Neural cell (in vitro differentiated cells): ENCODE measurements at regions not wholly inside any gene's neighbourhood (a gene's known extent, or its start where the extent isn't known, plus 50 kb on each side); places are given as distances from the start of the nearest gene placed in this dataset.

Experiments used
- H2AFZ ChIP-seq: fragments of 200-600, 300-800 bp; sonication (generic), shearing (Covaris generic); 2 replicates; pipeline ENCODE4 v1.6.0; 2014; ENCODE audit warnings: low read depth, mild to moderate bottlenecking, antibody characterized with exemption, low read length, moderate library complexity
- H3F3A ChIP-seq: fragments of 200-600 bp; shearing (Covaris generic); 2 replicates; pipeline ENCODE4 v1.6.1; 2016; ENCODE audit warnings: mild to moderate bottlenecking, moderate library complexity, mixed read lengths, antibody characterized with exemption, low read length; ENCODE audit not compliant: insufficient read depth, poor library complexity, severe bottlenecking
- H3K27ac ChIP-seq: fragments of 200-600, 300-800 bp; sonication (generic), shearing (Covaris generic); 2 replicates; pipeline ENCODE4 v1.5.1; 2014; ENCODE audit warnings: mild to moderate bottlenecking, low read length, moderate library complexity
- H3K27me3 ChIP-seq: fragments of 300-800, 200-600 bp; sonication (generic), shearing (Covaris generic); 2 replicates; pipeline ENCODE4 v1.6.0; 2014; ENCODE audit warnings: mild to moderate bottlenecking, low read depth, low read length, moderate library complexity; ENCODE audit not compliant: insufficient read depth
- H3K36me3 ChIP-seq: fragments of 300-800, 200-600 bp; sonication (generic), shearing (Covaris generic); 2 replicates; pipeline ENCODE4 v1.5.1; 2014; ENCODE audit warnings: mild to moderate bottlenecking, antibody characterized with exemption, low read length, moderate library complexity; ENCODE audit not compliant: insufficient read depth
- H3K4me2 ChIP-seq: fragments of 300-800, 200-600 bp; sonication (generic), shearing (Covaris generic); 2 replicates; pipeline ENCODE4 v1.6.0; 2014; ENCODE audit warnings: mild to moderate bottlenecking, low read length
- H3K4me3 ChIP-seq: fragments of 300-800, 200-600 bp; sonication (generic), shearing (Covaris generic); 2 replicates; pipeline ENCODE4 v1.5.1; 2014; ENCODE audit warnings: mild to moderate bottlenecking, low read length, moderate library complexity
- H3K79me2 ChIP-seq: fragments of 200-600 bp; shearing (Covaris generic); replicated peaks from 2 replicates; pipeline ENCODE4 v1.6.0; 2014; ENCODE audit warnings: mild to moderate bottlenecking, low read length, moderate library complexity; ENCODE audit not compliant: insufficient read depth
- H3K9ac ChIP-seq: fragments of 300-800, 200-600 bp; sonication (generic), shearing (Covaris generic); 2 replicates; pipeline ENCODE4 v1.6.1; 2016; ENCODE audit warnings: mild to moderate bottlenecking, low read length, mixed read lengths
- H3K9me2 ChIP-seq: fragments of 200-600 bp; shearing (Covaris generic); 2 replicates; pipeline ENCODE4 v1.6.1; 2016; ENCODE audit warnings: mild to moderate bottlenecking, low read length, mixed read lengths; ENCODE audit not compliant: insufficient read depth
- H3K9me3 ChIP-seq: fragments of 200-600, 300-800 bp; sonication (generic), shearing (Covaris generic); 2 replicates; pipeline ENCODE4 v1.6.1; 2016; ENCODE audit warnings: mild to moderate bottlenecking, mixed run types, low read length, moderate library complexity, mixed read lengths
- H4K20me1 ChIP-seq: fragments of 200-600 bp; shearing (Covaris generic); 2 replicates; pipeline ENCODE4 v1.6.1; 2016; ENCODE audit warnings: mild to moderate bottlenecking, mixed run types; ENCODE audit not compliant: insufficient read depth
- EP300 ChIP-seq: fragments of 450-650 bp; conservative IDR thresholded peaks from 2 replicates; pipeline ENCODE4 v1.6.1; 2014; ENCODE audit warnings: antibody characterized with exemption, mild to moderate bottlenecking, moderate library complexity; ENCODE audit not compliant: poor library complexity, severe bottlenecking
- EZH2 ChIP-seq: fragments of 200-600, 300-800 bp; shearing (Covaris generic), sonication (generic); IDR thresholded peaks from 2 replicates; pipeline ENCODE4 v1.6.1; 2014; ENCODE audit warnings: antibody characterized with exemption, low read length, borderline replicate concordance, mild to moderate bottlenecking; ENCODE audit not compliant: insufficient read depth, poor library complexity, severe bottlenecking
- MXI1 ChIP-seq: fragments of 450-650 bp; conservative IDR thresholded peaks from 2 replicates; pipeline ENCODE4 v1.6.1; 2014; ENCODE audit warnings: antibody characterized with exemption, mild to moderate bottlenecking; ENCODE audit not compliant: poor library complexity, severe bottlenecking
- POLR2AphosphoS5 ChIP-seq: IDR thresholded peaks from 2 replicates; pipeline ENCODE4 v1.6.1; 2012
- RAD21 ChIP-seq: fragments of 450-650 bp; conservative IDR thresholded peaks from 2 replicates; pipeline ENCODE4 v1.6.1; 2014; ENCODE audit warnings: antibody characterized with exemption, mild to moderate bottlenecking, moderate library complexity
- SMC3 ChIP-seq: fragments of 450-650 bp; conservative IDR thresholded peaks from 2 replicates; pipeline ENCODE4 v1.6.1; 2014; ENCODE audit warnings: antibody characterized with exemption, mild to moderate bottlenecking, moderate library complexity; ENCODE audit not compliant: poor library complexity
- TAF1 ChIP-seq: IDR thresholded peaks from 2 replicates; pipeline ENCODE4 v1.6.1; 2012; ENCODE audit warnings: low read depth
- TF ChIP-seq, protein P1 (sequence below): fragments of 450-650 bp; IDR thresholded peaks from 2 replicates; pipeline ENCODE4 v1.5.1; 2014; ENCODE audit warnings: antibody characterized with exemption, mild to moderate bottlenecking, moderate library complexity; ENCODE audit not compliant: poor library complexity, severe bottlenecking
- TF ChIP-seq, protein P2 (sequence below): IDR thresholded peaks from 2 replicates; pipeline ENCODE4 v1.6.1; 2012; ENCODE audit warnings: borderline replicate concordance

- TF ChIP-seq EP300, result no peak
- TF ChIP-seq, protein P1, sequence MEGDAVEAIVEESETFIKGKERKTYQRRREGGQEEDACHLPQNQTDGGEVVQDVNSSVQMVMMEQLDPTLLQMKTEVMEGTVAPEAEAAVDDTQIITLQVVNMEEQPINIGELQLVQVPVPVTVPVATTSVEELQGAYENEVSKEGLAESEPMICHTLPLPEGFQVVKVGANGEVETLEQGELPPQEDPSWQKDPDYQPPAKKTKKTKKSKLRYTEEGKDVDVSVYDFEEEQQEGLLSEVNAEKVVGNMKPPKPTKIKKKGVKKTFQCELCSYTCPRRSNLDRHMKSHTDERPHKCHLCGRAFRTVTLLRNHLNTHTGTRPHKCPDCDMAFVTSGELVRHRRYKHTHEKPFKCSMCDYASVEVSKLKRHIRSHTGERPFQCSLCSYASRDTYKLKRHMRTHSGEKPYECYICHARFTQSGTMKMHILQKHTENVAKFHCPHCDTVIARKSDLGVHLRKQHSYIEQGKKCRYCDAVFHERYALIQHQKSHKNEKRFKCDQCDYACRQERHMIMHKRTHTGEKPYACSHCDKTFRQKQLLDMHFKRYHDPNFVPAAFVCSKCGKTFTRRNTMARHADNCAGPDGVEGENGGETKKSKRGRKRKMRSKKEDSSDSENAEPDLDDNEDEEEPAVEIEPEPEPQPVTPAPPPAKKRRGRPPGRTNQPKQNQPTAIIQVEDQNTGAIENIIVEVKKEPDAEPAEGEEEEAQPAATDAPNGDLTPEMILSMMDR, result peak; percentile 37
- Histone ChIP-seq H3K36me3 (no peaks in the 10 kb centered on the region), H3K9me3 (no peaks in the 10 kb centered on the region), H3K27ac (peak overlapping the region; percentile 45), H3K27me3 (no peaks in the 10 kb centered on the region), H4K20me1 (no peaks in the 10 kb centered on the region), H3K79me2 (no peaks in the 10 kb centered on the region), H3K4me2 (no peak overlapping the region), H2AFZ (no peak overlapping the region), H3K9ac (no peak overlapping the region), H3K4me3 (peak overlapping the region; percentile 8), H3K9me2 (no peaks in the 10 kb centered on the region), H3F3A (no peaks in the 10 kb centered on the region)
Measured at GRCh38 chr2:142425551-142425950, 294.7 kb upstream of the LRP1B start.

DNA sequence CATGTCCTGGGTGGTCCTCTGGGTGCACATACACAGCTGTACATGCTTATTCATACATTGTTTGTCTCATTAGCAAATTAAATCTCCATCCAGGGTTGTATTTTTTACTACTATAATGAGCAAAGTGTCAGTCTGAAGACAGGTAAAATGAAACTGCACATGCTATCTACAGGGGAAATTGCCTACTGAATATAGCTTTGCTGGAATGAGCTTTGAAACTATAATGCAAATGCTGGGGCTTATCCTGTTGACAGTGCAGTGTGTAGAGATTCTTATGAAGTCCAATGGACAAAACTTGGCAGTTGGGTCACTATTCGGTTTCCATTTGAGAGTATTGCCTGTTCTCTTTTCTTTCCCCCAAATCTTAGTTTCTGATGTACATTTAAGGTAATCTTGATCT lies 292.8 kb upstream of the LRP1B start:
- Histone ChIP-seq H4K20me1 (no peaks in the 10 kb centered on the region), H3K9ac (no peak overlapping the region), H3K9me3 (no peaks in the 10 kb centered on the region), H3K36me3 (no peaks in the 10 kb centered on the region), H3K79me2 (no peaks in the 10 kb centered on the region), H3K4me3 (no peak overlapping the region), H3K9me2 (no peaks in the 10 kb centered on the region), H3K27ac (no peak overlapping the region), H3F3A (no peaks in the 10 kb centered on the region), H3K27me3 (no peaks in the 10 kb centered on the region), H3K4me2 (no peak overlapping the region), H2AFZ (no peak overlapping the region)
- TF ChIP-seq TAF1, result no peak
- TF ChIP-seq EZH2, result no peak
- TF ChIP-seq SMC3, result no peak
- TF ChIP-seq POLR2AphosphoS5, result no peak
- TF ChIP-seq, protein P2, sequence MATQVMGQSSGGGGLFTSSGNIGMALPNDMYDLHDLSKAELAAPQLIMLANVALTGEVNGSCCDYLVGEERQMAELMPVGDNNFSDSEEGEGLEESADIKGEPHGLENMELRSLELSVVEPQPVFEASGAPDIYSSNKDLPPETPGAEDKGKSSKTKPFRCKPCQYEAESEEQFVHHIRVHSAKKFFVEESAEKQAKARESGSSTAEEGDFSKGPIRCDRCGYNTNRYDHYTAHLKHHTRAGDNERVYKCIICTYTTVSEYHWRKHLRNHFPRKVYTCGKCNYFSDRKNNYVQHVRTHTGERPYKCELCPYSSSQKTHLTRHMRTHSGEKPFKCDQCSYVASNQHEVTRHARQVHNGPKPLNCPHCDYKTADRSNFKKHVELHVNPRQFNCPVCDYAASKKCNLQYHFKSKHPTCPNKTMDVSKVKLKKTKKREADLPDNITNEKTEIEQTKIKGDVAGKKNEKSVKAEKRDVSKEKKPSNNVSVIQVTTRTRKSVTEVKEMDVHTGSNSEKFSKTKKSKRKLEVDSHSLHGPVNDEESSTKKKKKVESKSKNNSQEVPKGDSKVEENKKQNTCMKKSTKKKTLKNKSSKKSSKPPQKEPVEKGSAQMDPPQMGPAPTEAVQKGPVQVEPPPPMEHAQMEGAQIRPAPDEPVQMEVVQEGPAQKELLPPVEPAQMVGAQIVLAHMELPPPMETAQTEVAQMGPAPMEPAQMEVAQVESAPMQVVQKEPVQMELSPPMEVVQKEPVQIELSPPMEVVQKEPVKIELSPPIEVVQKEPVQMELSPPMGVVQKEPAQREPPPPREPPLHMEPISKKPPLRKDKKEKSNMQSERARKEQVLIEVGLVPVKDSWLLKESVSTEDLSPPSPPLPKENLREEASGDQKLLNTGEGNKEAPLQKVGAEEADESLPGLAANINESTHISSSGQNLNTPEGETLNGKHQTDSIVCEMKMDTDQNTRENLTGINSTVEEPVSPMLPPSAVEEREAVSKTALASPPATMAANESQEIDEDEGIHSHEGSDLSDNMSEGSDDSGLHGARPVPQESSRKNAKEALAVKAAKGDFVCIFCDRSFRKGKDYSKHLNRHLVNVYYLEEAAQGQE, result no peak
- TF ChIP-seq, protein P1, result no peak
- no peak for TF ChIP-seq RAD21
- TF ChIP-seq MXI1, result no peak
- no peak for TF ChIP-seq EP300
